ENCODE measurements at regions not wholly inside any gene's neighbourhood (a gene's known extent, or its start where the extent isn't known, plus 50 kb on each side); places are given as distances from the start of the nearest gene placed in this dataset.

- no peak for TF ChIP-seq CTCF (IDR thresholded peaks at IDR 0.05; ENCODE audit: borderline replicate concordance, insufficient read depth, low read depth, low read length)
- no peak overlapping the region for H3K4me3 ChIP-seq (ENCODE audit: low read depth, low read length)
These were observed 477.3 kb downstream of the ISL1 start for GRCh38 chr5:51860532-51861018.

- no peak for TF ChIP-seq CTCF (IDR thresholded peaks at IDR 0.05; ENCODE audit: borderline replicate concordance, insufficient read depth, low read depth, low read length)
- no peak overlapping the region for H3K4me3 ChIP-seq (ENCODE audit: low read depth, low read length)
These were observed 488.9 kb downstream of the ISL1 start for GRCh38 chr5:51872144-51872543.

GRCh38 chr5:51881901-51882300, 498.7 kb downstream of the ISL1 start:
- no peak for TF ChIP-seq CTCF (IDR thresholded peaks at IDR 0.05; ENCODE audit: borderline replicate concordance, insufficient read depth, low read depth, low read length)
- no peak overlapping the region for H3K4me3 ChIP-seq (ENCODE audit: low read depth, low read length)

- no peak overlapping the region for H3K4me3 ChIP-seq (ENCODE audit: low read depth, low read length)
- TF ChIP-seq CTCF (IDR thresholded peaks at IDR 0.05; ENCODE audit: borderline replicate concordance, insufficient read depth, low read depth, low read length), result no peak
These were observed 499.4 kb downstream of the ISL1 start for GRCh38 chr5:51882647-51883046.

GRCh38 chr5:51889703-51890102, 506.5 kb downstream of the ISL1 start:
- no peak for TF ChIP-seq CTCF (IDR thresholded peaks at IDR 0.05; ENCODE audit: borderline replicate concordance, insufficient read depth, low read depth, low read length)

GRCh38 chr5:51890435-51891116, 507.3 kb downstream of the ISL1 start:
- TF ChIP-seq CTCF (IDR thresholded peaks at IDR 0.05; ENCODE audit: borderline replicate concordance, insufficient read depth, low read depth, low read length), result no peak
- H3K4me3 ChIP-seq (ENCODE audit: low read depth, low read length), result no peak overlapping the region

More at GRCh38 chr5:51889703-51890102, 506.5 kb downstream of the ISL1 start:
- H3K4me3 ChIP-seq (ENCODE audit: low read depth, low read length), result no peak overlapping the region

- no peak overlapping the region for H3K4me3 ChIP-seq (ENCODE audit: low read depth, low read length)
- no peak for TF ChIP-seq CTCF (IDR thresholded peaks at IDR 0.05; ENCODE audit: borderline replicate concordance, insufficient read depth, low read depth, low read length)
These were observed 509.4 kb downstream of the ISL1 start for GRCh38 chr5:51892680-51893079.
